ENCODE measurements at regions not wholly inside any gene's neighbourhood (a gene's known extent, or its start where the extent isn't known, plus 50 kb on each side); places are given as distances from the start of the nearest gene placed in this dataset.

- DNase-seq (ENCODE audit: low read depth) = no peak
Observed at GRCh38 chr16:73739049-73739769, 557.4 kb upstream of the PSMD7 start.

GRCh38 chr16:73738266-73738665 lies 558.3 kb upstream of the PSMD7 start:
- no peak for DNase-seq (ENCODE audit: low read depth)

GRCh38 chr16:73737637-73738036 lies 559.0 kb upstream of the PSMD7 start:
- no peak for DNase-seq (ENCODE audit: low read depth)

- no peak for DNase-seq (ENCODE audit: low read depth)
Observed at GRCh38 chr16:73735954-73736353, 560.7 kb upstream of the PSMD7 start.

- DNase-seq (ENCODE audit: low read depth) = no peak
Observed at GRCh38 chr16:73735018-73735417, 561.6 kb upstream of the PSMD7 start.

- DNase-seq (ENCODE audit: low read depth) = no peak
Observed at GRCh38 chr16:73732681-73733080, 563.9 kb upstream of the PSMD7 start.

- DNase-seq (ENCODE audit: low read depth) = no peak
Observed at GRCh38 chr16:73732143-73732542, 564.5 kb upstream of the PSMD7 start.

- DNase-seq (ENCODE audit: low read depth) = no peak
Observed at GRCh38 chr16:73730481-73731090, 566.0 kb upstream of the PSMD7 start.

GRCh38 chr16:73725156-73725555 lies 571.5 kb upstream of the PSMD7 start:
- DNase-seq (ENCODE audit: low read depth) = no peak

GRCh38 chr16:73724503-73724902 lies 572.1 kb upstream of the PSMD7 start:
- DNase-seq (ENCODE audit: low read depth) = no peak

- no peak for DNase-seq (ENCODE audit: low read depth)
Observed at GRCh38 chr16:73717266-73717974, 579.2 kb upstream of the PSMD7 start.

- no peak for DNase-seq (ENCODE audit: low read depth)
Observed at GRCh38 chr16:73714976-73715375, 581.6 kb upstream of the PSMD7 start.

- no peak for DNase-seq (ENCODE audit: low read depth)
Observed at GRCh38 chr16:73713778-73714495, 582.7 kb upstream of the PSMD7 start.

GRCh38 chr16:73713251-73713650 lies 583.4 kb upstream of the PSMD7 start:
- no peak for DNase-seq (ENCODE audit: low read depth)

- no peak for DNase-seq (ENCODE audit: low read depth)
Observed at GRCh38 chr16:73711406-73712080, 585.1 kb upstream of the PSMD7 start.

- DNase-seq (ENCODE audit: low read depth) = no peak
Observed at GRCh38 chr16:73710526-73710925, 586.1 kb upstream of the PSMD7 start.

- no peak for DNase-seq (ENCODE audit: low read depth)
Observed at GRCh38 chr16:73707863-73708262, 588.8 kb upstream of the PSMD7 start.

- DNase-seq (ENCODE audit: low read depth) = no peak
Observed at GRCh38 chr16:73703891-73704290, 592.7 kb upstream of the PSMD7 start.

GRCh38 chr16:73697336-73697735 lies 599.3 kb upstream of the PSMD7 start:
- DNase-seq (ENCODE audit: low read depth) = no peak

GRCh38 chr16:73692861-73693260 lies 603.8 kb upstream of the PSMD7 start:
- DNase-seq (ENCODE audit: low read depth) = no peak

GRCh38 chr16:73683804-73684203 lies 612.8 kb upstream of the PSMD7 start:
- DNase-seq (ENCODE audit: low read depth) = no peak

GRCh38 chr16:73672135-73672534 lies 624.2 kb upstream of the ZFHX3 start:
- DNase-seq (ENCODE audit: low read depth) = no peak

All from stimulated activated CD8-positive, alpha-beta memory T cell treated with anti-CD3 and anti-CD28 coated beads, Interleukin-15, amount 100 ng/mL, for 1 hour (primary cell).